HG03575 (cell line): ENCODE measurements at regions not wholly inside any gene's neighbourhood (a gene's known extent, or its start where the extent isn't known, plus 50 kb on each side); places are given as distances from the start of the nearest gene placed in this dataset.
"Not testable (repeated sequence)": the region's sequence is repeated elsewhere in the genome, so short reads cannot be mapped to it uniquely, and the experiment has no call there.

Experiments used
- ATAC-seq: cut with Tn5 transposase; IDR thresholded peaks from one replicate; pipeline ENCODE4 v1.9.1; 2021; ENCODE audit not compliant: unreplicated experiment, insufficient number of reproducible peaks, low FRiP score; ENCODE audit errors: extremely low read depth

DNA sequence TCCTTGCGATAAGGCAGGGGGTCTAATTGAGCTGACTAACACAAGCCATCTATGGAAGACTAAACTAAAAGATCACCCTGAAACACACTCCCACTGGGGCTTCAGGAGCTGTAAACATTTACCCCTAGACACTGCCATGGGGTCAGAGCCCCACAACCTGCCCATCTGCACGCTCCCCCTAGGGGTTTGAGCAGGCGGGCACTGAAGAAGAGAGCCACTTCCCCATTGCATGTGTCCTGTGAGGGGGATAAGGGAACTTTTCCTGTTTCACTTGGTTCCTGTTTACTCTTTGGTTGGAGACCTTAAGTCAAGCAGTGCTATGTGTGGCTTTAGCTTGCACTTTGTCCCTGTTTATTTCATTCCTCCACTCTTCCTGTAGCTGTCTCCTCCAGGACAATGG, 1929.5 kb upstream of the CDH9 start:
- no peak for ATAC-seq

DNA sequence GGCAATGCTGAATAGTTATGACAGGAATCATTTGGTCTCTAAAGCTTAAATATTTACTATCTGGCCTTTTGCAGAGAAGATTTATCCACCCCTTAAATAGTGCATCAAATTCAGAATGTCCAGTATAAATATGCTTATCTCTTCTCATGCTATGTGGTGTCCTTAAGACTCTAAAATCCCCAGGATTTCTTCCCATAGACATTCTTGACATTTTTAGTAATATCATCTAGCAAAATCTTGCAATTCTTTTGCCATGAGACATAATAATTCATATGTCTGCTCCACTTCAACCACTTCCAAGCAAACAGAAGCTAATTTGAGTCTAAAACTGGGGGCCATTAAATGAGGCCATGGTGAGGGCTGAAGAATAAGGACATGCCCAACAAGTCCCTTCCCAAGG, 1923.4 kb upstream of the CDH9 start:
- ATAC-seq = no peak

DNA sequence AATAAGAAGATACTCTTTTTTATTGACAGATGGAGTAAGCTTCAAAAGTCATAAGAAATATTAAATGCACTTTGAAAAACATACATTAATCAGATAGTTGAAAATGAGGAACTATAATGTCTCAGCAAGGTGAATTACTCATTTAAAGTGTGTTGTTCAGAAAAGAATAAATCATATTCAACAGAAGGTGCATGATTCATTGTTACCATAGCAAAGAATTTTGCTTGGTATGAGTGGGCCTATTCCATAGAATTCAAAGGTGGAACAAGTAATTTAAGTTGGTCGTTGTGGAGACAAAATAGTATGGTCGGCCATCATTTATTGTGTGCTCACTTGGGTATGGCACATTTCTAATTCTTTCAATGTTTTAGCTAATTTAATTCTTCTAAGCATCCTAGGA, 1920.2 kb upstream of the CDH9 start:
- ATAC-seq = no peak

DNA sequence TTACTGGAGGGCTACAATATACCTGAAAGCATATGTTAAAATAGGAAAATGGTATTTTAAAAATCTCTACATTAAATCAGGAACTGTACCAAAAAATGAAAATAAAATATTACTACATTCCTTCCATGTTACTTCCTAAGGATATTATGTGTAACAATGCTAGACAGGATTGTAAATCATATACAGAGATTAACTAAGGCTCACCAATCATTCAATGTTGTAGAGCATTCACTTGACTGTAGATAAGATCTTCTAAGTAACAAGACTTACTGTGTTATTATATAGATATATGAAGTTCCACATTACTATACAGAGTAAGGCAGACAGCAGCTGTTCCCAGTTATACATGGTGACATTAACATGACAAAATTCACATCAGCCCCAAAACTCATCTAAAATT, 1919.1 kb upstream of the CDH9 start:
- ATAC-seq = no peak

DNA sequence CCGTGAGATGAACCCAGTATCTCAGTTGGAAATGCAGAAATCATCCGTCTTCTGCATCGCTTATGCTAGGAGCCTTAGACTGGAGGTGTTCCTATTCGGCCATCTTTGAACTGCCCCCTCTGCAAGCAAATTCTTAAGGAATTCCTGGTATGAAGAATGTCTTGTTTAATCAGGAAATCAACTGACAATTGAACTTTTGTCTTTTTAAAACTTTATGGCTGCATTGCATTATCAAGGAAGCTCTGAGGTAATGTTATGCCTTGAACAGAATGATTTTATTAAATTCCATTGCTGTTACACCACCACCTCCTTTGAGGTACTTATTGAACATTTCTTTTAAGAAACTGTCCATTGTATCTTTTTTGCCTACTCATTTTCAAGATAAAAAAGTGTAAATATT, 1915.7 kb upstream of the CDH9 start:
- no peak for ATAC-seq

DNA sequence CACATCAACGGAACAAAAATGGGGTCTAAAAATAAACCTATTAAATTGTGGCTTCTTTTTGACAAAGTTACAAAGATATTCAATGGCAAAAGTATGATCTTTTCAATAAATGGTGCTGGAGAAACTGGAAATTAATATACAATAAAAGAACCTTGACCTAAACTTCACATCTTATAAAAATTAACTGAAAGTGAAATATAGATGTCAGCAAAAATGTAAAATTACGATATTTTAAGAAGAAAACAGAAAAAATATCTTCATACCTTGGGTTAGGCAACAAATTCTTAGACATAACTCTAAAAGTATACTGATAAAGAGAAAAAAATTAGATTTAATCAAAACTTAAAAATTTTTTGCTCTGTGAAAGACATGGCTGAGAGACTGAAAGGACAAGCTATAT, 1909.5 kb upstream of the CDH9 start:
- ATAC-seq = no peak

DNA sequence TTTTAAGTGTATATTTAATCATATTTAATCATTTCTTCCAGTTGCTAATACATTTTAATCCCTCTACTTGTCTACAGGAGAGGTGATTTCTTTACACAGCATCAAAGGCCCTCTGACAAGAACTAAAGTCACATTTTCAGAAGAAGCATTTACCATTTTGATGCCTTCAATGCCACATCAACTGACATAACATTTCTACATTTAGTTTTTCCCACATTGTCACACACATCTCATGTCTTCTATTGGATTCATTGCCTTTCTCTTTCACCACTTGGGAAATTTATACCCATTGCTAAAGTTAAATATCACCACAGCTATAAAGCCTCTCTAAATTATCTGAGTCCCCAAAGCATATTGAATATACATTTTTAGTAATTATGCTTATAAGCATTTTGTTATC, 1907.5 kb upstream of the CDH9 start:
- ATAC-seq = no peak

DNA sequence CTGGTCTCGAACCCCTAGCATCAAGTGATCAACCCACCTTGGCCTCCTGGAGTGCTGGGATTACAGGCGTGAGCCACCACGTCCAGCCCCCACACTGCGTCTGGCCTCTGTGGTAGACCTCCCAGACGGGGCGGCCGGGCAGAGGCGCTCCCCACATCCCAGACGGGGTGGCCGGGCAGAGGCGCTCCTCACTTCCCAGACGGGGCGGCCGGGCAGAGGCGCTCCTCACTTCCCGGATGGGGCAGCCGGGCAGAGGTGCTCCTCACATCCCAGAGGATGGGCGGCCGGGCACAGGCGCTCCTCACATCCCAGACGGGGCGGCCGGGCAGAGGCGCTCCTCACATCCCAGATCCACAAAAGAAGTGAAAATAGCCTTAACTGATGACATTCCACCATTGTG, 1891.0 kb upstream of the CDH9 start:
- ATAC-seq = not testable (repeated sequence)

DNA sequence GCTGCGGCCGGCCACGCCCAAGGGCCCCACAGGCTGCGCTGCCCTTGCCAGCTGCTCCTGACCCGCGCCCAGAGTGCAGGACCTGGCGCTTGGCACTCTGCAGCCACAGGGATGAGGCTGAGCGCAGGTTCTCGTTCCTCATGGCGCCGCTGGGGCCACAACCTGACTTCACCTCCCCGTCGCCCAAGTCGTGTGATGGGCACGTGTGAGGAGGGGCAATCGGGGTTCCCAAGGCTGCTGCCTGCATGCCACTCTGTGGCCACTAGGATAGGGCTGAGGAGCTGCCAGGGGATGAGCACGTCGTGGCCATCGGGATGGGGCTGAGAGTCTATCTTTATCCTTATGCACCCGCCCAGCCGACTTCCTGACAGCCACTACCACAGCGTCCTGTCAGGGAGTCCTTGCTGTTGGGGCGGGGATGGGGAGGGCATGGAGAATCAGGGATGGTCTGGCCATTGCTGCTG, 1890.0 kb upstream of the CDH9 start:
- ATAC-seq = not testable (repeated sequence)

DNA sequence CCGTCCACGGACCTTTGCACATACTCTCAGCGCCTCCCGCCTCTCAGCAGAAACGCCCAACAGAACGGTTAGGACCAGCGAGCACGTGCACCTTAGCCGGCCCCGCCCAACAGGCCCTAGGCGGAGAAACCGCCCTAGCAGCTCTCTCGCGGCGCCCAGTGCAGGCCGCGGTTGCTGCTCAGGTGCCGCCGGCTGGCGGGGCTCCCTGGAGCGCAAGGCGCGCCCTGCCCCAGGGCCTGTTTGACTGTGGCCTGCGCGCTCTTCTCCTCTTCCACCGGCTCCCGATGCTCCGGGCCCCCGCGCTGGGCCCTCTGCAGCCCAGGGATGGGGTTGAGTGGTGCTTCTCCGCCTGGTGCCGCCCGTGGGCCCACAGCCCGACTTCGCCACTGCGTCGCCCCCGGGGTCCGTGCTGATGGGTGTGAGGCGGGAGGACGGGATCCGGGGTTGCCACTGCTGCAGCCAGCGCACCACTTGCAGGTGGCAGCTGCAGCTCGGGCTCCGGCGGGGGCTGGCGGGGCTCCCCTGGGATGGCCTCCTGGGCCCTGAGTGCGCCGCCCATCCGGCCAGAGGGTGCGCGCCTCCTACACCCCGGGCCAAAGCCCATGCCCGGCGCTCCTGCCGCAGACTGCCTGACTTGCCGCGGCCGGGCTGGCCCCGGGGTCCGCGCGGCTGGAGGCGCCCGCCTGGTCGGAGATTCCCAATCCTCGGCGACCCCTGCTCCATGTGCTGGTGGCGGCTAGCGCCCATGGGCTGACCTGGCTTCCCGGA, 1889.4 kb upstream of the CDH9 start:
- ATAC-seq = no peak

DNA sequence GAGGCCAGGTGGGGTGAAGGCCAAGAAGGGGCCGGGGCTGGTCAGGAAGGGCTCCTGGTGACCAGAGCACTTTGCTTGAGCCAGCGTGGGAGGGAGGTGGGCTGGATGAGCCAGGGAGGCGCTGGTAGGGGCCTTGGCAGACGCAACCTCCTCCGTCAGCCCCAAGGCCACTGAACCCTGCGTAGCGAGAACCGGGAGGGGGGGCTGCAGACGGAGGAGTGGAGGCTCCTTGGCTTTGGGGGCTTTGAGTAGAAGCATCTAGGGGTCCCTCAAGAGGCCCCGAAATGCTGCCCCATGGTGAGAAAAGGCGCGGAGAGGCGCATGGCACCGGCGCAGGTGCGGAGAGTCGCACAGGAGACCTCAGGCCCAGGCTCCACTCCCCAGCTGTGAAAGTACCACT, 1888.0 kb upstream of the CDH9 start:
- no peak for ATAC-seq

DNA sequence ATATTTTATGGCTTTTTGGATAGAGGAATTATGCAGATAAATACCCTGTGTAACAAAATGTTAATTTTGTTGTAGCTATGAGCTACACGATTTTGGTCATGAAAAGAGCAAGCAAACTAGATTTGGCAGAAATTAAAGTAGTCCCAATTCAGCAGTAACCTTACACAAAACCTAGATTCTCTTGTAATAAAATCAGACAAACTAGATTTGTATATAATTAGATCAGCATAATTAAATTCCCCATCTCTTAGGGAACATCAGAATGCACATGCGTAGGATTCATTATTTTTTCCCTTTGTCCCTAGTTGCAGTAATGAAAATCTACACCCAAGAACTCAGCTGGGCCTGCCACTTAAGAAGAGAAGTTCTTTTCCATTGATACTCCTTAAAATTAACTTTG, 1879.2 kb upstream of the CDH9 start:
- no peak for ATAC-seq

DNA sequence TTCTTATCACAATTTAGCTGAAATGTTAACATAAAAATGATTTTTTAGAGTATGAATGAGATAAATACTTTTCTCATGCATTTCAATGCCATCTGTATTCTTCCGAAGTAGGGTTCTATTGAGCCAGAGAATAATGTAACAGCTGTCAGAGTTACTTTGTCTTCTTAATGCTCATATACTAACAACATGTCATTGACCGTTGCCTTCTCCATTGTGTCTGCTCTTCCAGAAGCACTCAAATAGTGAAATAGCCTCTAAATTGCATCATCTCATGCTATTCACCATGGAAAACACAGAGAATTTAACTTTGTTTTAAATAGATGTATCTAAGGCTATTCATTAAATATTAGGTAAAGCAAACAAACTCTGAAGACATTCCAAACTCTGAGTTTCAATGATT, 1875.9 kb upstream of the CDH9 start:
- ATAC-seq = no peak

DNA sequence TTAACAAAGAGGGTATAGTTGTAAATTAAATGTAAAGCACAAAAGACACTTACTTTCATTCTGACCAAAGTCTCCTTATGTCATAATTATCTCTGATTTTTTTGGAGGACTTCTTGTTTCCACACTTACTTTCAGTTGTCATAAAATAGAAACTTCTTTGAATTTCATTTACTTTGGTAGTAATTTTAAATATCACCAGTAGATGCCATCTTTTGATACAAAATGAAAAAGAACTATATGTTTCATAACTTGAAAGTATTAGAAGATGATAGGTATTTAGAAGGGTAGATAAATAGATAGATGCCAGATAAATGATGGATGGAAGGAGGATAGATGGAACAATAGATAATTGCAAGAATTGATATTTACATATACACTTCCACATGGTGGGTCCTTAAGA, 1865.3 kb upstream of the CDH9 start:
- ATAC-seq = no peak

DNA sequence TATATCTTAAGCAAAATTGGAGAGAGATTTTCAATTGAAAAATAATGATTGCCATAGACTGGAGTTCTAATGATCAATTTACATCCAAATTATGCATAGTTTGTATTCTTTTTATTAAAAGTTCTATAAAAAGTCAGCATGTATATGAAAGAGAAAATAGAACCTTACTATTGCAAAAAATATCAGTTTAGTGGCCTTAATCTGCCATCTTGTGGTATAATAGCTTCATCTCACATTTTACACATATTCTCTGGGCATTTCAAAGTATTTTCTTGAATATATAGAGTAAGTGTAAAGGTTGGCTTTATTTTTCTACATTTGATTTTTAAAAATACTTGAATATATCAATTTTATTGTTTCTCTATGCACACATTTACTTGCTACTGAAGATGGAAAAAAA, 1858.6 kb upstream of the CDH9 start:
- no peak for ATAC-seq

DNA sequence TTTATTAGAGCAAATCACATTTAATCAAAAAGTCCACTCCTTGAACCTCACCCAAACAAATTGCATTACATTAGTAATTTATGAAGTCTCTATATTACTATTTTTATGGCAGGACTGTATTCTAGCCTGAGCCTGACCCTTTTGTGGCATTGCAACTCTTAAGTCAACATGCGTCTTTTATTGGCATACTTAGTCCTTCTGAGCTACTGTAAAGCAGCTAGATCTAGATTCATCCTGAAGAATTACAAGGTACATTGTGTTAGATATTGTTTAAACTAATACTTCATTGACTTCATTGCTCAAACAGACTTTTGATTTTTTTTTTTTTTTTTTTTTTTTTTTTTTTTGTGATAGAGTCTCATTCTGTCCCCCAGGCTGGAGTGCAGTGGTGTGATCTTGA, 1842.5 kb upstream of the CDH9 start:
- ATAC-seq = no peak

DNA sequence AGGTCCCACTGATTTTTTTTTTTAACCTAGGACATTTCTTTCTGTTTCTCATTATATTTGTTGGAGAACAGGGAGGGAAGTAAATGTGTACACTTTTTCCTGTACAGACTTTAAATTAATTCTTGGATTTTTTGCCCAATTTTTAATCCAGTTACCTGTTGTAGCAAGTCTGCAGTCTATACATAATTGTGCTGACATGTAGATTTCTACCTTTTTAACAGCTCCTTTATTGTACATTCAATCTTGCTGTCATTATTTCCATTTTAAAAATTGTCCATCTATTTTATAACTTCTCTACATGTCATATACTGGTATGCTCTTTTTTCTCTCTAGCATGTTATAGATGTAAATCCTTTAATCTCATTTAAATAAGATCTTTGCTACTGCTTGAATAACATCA, 1838.7 kb upstream of the CDH9 start:
- no peak for ATAC-seq

DNA sequence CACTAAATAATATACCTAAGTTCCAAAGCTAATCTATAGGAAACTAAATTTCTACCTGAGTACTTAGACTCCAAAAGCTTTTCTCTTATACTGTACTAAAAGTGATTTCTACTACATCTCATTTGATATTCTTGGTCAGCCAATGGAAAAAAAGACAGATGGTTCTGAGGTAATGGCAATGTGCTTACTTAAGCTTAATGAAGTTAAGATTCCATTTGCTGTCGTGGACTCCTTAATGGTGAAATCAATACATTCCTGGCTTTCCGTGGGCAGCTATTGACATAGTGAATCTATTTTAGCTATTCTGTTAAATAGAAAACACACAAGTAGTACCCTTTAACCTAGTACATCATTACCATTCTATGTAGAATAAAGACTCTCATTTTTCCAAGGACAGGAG, 1825.6 kb upstream of the CDH9 start:
- ATAC-seq = no peak

DNA sequence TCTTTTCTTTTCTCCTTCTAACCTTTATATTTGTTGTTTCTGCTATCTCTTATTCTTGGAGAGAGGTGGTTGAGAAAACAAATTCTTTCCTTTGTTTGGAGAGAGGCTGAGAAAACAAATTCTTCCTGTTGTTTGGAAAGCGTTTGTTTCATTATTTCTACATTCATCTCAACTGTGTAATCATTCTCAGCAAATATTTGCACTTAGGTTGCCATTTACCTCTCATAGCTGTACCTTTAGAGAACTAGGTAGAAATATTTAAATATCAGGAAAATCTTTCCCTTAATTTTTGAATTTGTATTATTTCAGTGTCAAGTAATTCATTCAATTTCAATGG, 1824.4 kb upstream of the CDH9 start:
- ATAC-seq = no peak

DNA sequence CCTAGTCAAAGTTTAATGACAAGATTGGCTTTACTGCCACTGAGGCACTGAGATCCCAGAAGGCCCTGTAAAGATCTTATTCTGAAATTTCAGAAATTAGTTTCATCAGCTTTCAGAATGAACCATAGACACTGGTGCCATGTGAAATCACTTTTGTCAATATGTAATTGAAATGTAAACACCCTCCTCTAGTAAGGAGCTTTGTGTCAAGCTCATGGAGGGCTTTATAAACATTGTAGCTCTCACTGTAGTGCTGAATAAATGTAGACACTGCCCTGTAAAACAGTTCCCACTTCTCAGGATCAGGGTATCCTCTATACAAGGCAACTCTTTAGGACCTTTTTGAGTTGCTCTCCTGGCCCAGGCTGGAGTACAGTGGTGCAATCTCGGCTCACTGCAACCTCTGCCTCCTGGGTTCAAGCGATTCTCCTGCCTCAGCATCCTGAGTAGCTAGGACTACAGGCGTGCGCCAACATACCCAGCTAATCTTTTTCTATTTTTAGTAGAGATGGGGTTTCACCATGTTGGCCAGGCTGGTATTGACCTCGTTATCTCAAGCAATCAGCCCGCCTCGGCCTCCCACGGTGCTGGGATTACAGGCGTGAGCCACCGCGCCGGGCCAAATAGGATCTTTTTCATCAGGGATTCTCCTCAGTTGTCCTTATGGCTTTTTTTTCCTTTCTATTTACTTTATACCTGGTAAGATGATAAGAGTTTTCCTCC, 1823.9 kb upstream of the CDH9 start:
- no peak for ATAC-seq

DNA sequence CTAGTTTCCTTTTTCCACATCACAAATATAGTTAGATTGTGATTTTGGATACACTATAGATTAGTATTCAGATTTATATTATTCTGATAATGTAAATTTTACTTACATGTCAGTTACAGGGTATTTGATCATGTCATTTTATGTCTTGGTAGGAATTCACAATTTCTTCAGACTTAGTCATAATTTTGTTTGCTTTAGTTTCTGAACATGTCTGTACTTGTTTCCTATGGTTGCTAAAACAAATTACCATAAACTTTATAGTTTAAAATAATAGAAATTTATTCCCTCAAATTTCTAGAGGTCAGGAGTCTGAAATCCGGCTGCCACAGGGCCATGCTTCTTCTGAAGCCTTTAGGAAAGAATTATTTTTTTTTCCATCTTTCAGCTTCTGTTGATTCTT, 1817.2 kb upstream of the CDH9 start:
- no peak for ATAC-seq
